Erythroblast (primary cell): ENCODE measurements at regions not wholly inside any gene's neighbourhood (a gene's known extent, or its start where the extent isn't known, plus 50 kb on each side); places are given as distances from the start of the nearest gene placed in this dataset.
"Not testable (repeated sequence)": the region's sequence is repeated elsewhere in the genome, so short reads cannot be mapped to it uniquely, and the experiment has no call there.

Source experiments
- DNase-seq, 2 experiments: peaks; one replicate each; lab custom pipeline; 2025; lab: John Stamatoyannopoulos, UW
- GATA1 ChIP-seq: IDR thresholded peaks from 2 replicates; pipeline ENCODE4 v1.6.1; 2011; ENCODE audit warnings: low read depth, mild to moderate bottlenecking, control low read depth, low read length, moderate library complexity
- POLR2A ChIP-seq: IDR thresholded peaks from 2 replicates; pipeline ENCODE4 v1.6.1; 2011; ENCODE audit warnings: mild to moderate bottlenecking, low read length

DNA sequence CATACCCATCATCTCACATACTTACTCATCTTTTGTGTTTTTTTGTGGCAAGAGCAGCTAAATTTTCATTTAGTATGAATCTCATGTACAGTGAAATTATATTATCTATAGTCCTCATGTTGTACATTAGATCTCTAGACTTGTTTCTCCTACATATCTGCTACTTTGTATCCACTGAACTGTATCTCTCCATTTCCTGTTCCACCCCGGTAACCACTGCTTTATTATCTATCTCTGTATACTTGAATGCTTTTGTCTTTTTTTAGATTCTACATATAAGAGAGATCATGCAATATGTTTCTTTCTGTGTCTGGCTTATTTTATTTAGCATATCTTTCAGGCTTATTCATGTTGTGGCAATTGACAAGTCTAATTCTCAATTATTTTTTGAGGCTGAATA, 125.1 kb downstream of the ANKRD7 start:
- no peak for DNase-seq
- TF ChIP-seq POLR2A (no peak), GATA1 (no peak)

DNA sequence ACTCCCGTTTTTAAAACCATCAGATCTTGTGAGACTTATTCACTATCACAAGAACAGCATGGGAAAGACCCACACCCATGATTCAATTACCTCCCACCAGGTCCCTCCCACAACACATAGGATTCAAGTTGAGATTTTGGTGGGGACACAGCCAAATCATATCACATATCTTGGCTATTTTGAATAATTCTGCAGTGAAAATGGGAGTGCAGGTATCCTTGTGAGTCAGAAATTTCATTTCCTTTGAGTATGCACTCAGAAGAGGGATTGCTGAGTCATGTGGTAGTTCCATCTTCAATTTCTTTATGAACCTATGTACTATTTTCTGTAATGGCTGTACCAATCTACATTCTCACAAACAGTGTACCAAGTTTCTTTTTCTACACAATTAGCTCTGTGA, 125.8 kb downstream of the ANKRD7 start:
- DNase-seq, result no peak
- TF ChIP-seq GATA1 (no peak), POLR2A (no peak)

DNA sequence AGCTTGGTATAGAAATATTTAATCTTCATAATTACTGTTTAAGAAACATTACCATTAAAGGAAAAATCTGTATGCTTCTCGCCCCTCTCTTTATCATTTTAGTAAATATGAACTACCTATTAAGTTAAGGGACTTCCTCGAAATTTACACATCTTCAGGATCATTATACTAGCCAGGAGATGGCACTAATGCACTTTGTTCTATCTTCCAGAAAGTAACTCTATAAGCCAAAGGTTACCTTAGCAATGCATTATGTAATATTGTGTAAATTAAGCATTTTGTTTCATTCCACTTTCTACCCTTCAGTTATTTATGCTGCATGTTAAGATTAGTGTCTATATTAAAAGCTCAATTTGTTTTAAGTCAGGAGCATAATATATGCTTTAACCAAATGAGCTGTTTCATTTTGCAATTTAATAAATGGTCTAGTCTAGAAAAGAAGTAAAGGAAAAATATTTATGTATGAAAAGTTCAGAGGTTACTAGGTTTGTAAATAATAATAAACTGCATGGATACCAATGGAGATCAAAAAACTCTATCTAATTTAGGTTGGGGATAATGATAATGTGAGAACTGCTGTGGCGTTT, 128.5 kb downstream of the ANKRD7 start:
- DNase-seq, result peak; percentile 9 to 28
- no peak for TF ChIP-seq POLR2A
- TF ChIP-seq GATA1, result no peak

DNA sequence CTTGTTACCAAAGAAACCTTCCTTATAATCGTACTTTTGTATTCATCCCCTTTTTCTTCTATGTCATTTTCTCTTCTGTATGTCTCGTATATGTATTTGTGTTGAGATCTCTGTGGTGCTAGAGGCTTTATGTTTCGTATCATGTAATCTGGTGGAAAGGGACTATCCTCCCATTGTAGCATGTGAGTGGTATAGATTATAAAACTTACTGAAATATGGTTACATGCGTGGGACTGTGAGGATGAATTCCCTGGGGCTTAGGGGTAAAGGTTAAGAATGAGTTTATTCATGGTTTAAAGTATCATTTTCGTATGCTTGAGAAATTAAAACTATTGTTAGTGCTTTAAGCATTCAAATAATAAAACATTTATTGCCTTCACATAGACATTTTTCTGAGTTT, 141.9 kb downstream of the ANKRD7 start:
- no peak for DNase-seq
- TF ChIP-seq POLR2A, result no peak
- no peak for TF ChIP-seq GATA1

DNA sequence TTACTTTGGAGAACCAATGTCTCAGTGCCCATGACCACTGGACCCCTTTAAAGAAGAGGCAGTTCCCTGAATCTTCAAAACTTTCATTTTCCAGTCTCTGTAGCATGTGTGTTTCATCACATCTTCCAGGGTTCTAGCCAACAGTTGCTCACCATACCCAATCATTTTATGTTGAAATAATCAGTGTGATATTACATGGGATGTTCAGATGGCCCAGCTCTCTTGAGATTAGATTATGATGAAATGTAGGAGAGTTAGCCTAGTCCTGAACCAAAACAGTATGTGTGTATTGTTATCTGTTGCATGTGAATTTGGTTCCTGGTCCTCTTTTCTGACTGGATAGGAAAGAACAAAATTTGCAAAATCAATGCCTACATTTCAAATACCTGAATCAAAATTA, 144.5 kb downstream of the ANKRD7 start:
- no peak for TF ChIP-seq POLR2A
- no peak for TF ChIP-seq GATA1
- DNase-seq, result no peak

DNA sequence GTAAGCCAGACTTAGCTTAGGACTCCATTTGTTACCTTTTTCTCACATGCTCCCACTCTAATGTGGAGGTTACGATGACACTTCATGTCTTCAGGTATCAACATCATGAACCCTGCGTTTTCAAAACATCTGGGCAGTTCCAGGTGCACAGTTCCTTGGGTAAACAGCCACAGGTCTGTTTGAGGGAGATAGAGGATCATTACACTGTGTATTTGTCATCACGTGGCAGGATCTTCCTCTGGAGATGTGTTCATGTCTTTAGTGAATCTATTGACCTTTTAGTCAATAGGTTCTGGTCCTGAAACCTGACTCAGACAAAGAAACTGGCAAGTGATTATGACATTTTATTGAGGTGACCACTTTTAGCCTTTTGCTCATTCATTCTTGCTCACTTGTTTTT, 145.5 kb downstream of the ANKRD7 start:
- no peak for TF ChIP-seq POLR2A
- no peak for TF ChIP-seq GATA1
- DNase-seq, result no peak

DNA sequence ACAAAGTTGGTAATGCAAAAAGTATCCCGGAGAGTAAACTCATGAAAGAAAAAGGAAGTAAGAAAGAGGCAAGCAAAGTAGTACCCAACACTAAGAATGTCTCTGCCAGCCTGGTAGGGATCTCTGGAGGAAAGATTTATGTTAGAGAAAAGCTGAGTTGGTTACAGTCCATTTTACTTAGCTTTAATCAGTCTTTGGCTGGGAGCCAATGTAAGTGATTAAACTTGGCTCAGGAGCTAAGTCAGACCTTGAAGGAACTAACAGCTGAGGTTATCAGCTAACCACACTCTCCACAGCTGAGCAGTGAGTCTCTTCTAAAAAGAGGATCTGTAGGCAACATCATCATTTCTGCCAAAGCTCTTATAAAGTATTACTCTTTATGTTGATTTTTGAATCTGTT, 148.0 kb downstream of the ANKRD7 start:
- TF ChIP-seq GATA1 (no peak), POLR2A (no peak)
- DNase-seq, result peak; percentile 31 to 48

DNA sequence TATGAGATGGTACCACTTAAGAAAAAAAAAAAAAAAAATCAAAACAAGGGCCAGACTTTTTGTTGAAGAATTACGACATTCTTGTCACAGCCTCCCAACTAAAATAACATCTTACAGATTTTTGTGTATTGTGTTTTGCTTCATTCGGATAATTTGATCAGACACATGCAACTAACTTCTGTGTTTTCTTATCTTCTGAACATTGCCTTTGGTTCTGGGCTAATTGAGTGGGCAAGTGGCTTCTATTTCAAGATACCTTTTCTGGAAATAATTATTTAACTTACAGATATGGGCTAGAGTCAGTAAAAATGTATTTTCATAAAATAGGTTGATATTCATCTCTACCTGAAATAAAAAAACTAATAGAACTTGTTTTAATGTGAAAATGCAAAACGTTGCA, 165.1 kb downstream of the ANKRD7 start:
- TF ChIP-seq POLR2A (no peak), GATA1 (no peak)
- no peak for DNase-seq

DNA sequence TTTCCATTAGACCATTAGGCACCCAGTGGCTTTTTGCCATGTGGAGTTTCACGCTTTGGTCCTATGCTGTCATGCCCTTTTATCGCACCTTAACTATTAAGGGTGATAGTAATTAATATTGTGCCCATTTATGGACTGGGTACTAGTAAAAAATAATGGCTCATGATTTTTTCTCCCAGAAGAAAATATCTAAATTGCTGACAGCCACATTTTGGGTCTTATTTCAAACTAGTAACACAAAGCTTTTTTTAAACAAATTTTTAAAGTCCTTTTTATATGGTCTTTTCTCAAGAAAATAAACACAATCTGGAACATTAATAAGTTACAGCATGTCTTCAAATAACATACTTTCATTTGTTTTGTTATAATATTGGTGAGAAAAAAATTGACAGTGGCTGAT, 179.7 kb downstream of the ANKRD7 start:
- TF ChIP-seq POLR2A, result no peak
- TF ChIP-seq GATA1, result no peak
- DNase-seq, result no peak

DNA sequence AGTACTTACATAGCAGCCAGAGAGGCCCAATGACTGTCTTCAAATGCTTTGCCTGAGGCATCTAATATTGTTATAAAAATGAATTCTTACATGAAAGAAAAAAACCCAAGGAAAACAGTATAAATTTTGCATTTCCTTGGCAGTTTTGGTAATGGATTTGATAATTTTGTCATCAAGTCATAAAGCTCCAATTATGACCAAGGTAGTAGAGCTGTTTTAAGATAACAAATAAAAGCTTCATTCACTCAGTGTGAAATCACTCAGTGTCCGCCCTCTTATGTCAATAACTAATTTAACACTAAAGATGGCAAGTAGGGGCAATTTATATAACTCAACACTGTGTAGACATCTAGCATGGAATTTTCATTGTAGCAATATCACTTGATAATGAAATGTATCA, 193.9 kb downstream of the ANKRD7 start:
- no peak for DNase-seq
- no peak for TF ChIP-seq POLR2A

DNA sequence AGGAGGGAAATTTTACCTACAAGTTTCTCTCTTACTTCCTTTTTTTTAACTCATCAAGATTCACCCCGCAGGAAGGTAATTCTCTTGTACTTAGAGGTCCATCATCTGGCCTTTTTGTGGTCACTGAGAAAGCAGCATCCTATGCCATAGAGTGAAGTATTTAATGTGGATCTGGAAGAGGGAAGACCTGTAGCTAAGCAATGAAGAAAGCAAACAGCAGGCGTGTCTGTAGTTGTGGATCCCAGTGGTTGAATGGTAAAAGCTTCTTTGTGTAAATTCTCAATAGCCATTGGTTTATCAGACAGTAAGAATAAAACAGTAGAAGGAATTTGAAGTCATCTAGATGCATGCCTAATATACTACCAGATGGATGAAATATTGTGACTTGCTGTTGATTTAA, 196.4 kb downstream of the ANKRD7 start:
- no peak for DNase-seq
- TF ChIP-seq POLR2A (no peak), GATA1 (no peak)

DNA sequence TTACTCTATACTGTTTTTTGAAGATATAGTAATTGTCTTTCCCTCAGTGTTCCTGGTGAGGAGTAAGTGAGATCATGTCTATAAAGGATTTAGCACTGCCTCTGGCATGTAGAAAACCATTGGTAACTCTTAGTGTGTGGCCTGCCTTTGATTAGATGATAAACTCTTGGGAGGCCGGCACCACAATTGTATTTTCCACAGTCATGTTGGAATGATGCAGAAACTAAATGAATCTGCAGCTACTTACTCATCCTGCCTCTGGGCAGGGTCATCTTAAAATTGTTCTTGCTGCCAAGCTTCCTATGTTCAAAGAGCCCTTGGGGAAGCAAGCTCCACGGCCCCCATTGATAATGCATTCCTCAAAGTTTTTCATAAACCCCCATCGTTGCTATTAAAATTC, 204.6 kb downstream of the ANKRD7 start:
- no peak for TF ChIP-seq POLR2A
- no peak for TF ChIP-seq GATA1
- no peak for DNase-seq

DNA sequence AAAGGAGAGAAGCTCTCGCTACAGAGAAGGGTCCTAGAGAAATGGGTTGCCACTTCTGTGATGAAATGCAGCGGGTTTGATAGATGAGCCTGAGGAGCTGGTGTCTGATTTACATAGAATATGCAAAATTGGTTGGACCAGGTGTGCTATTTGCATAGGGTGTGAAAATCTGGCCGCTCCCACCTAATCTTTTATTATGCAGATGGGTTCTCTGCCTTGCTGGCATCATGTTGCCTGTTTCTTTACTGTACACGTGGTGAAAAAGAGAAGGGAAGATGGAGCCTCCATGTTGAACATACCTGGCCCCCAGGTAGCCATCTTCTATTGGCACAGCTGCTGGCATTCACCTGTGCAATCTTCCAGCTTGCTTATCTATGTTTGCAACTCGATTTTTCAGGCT, 212.2 kb downstream of the ANKRD7 start:
- TF ChIP-seq POLR2A, result no peak
- no peak for TF ChIP-seq GATA1
- DNase-seq, result no peak

DNA sequence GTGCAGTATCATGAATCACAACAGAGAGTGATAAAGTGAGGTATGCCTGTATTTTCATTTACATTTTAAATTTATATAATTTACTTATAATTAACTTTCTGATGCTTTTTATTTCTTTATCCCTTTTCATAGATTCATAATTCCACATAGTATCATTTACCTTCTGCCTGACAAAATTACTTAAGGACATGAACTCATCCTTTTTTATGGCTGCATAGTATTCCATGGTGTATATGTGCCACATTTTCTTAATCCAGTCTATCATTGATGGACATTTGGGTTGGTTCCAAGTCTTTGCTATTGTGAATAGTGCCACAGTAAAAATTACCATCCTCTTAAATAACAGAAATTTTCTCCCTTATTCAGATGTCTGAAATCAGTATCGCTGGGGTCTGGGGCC, 224.5 kb downstream of the ANKRD7 start:
- DNase-seq, result not testable (repeated sequence)

DNA sequence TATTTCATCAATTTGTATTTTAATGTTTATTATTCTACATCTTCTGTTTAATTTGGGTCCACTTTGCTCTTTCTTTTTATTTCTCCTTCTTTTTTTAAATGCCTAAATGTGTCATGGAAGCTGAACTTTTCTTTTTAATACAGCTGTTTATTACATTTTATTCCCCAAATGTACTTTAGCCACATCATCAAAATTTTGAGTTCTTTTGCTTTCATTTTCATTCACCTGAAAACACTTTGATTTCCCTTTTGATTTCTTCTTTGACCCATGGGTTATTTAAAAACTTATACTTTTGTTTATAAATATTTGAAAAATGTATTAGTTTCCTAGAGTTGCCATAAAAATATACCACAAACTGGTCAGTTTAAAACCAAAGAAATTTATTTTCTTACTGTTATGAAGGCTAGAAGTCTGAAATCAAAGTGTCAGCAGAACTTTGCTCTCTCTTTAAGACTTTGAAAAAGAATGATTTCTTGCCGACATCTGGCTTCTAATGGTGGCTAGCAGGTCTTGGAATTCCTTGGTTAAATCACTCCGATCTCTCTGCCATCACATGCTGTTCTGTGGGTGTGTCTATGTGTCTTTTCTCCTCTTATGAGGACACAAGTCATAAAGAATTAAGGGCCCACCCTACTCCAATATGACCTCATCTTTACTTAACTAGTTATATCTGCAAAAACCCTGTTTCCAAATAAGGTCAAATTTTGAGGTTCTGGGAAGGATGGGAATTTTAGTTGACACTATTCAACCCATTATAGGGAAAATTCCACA, 225.5 kb downstream of the ANKRD7 start:
- TF ChIP-seq POLR2A, result no peak
- no peak for TF ChIP-seq GATA1
- no peak for DNase-seq

DNA sequence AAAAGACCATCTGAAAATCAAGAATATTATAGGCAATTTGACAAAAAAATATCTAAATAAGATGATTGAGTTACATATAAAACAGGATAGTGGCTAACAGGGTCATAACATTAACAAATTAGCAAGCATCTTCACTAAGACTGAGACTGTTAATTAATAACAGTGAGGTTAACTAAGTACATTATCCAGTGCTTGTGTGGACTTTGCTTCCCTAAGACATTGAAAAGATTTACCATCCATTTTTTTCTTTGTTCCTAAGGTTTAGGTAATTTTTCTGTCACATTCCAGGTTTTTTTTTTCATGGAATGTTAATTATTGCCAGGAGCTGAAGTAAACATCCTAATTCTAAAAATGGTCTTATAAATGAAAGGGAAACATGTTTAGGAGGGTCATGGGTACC, 227.6 kb downstream of the ANKRD7 start:
- TF ChIP-seq GATA1 (no peak), POLR2A (no peak)
- no peak for DNase-seq
